B cell (primary cell): ENCODE measurements at regions not wholly inside any gene's neighbourhood (a gene's known extent, or its start where the extent isn't known, plus 50 kb on each side); places are given as distances from the start of the nearest gene placed in this dataset.

Experiments
- CTCF ChIP-seq: fragments of 200-600 bp; IDR thresholded peaks from one replicate; pipeline ENCODE4 v1.8.0; 2022; ENCODE audit warnings: antibody characterized with exemption, mild to moderate bottlenecking
- EZH2 ChIP-seq: IDR thresholded peaks from 2 replicates; pipeline ENCODE4 v1.6.1; 2012; ENCODE audit warnings: borderline replicate concordance, low read depth, mild to moderate bottlenecking, moderate library complexity, low read length; ENCODE audit not compliant: insufficient read depth, poor library complexity, severe bottlenecking

- TF ChIP-seq CTCF (no peak), EZH2 (no peak)
These were observed 181.2 kb downstream of the FOXA2 start for GRCh38 chr20:22403022-22403631.
